H1 (cell line): ENCODE measurements at regions not wholly inside any gene's neighbourhood (a gene's known extent, or its start where the extent isn't known, plus 50 kb on each side); places are given as distances from the start of the nearest gene placed in this dataset.

ENCODE experiments used
- CTCF ChIA-PET: fragments of 300-600 bp; sonication (Branson Sonifier 250); formaldehyde crosslinking; loops from one replicate; lab custom pipeline; 2021; ENCODE audit not compliant: partially characterized antibody; lab: Charles Lee
- POLR2A ChIA-PET: fragments of 300-600 bp; sonication (Branson Sonifier 250); formaldehyde crosslinking; loops from one replicate; lab custom pipeline; 2021; ENCODE audit warnings: inconsistent platforms; ENCODE audit not compliant: partially characterized antibody; lab: Charles Lee
- DNase-seq, 2 experiments: peaks; one replicate each; pipeline versions ENCODE4 v3.0.0 to v3.0.0-alpha.2; 2010 to 2022; ENCODE audit warnings: low spot score in 2 of 2, low read depth in 1 of 2, mixed read lengths in 1 of 2
- FAIRE-seq: peaks from 2 replicates; lab custom pipeline; 2011; peaks lifted over from hg19 to GRCh38; lab: Jason Lieb, UNC
- H2AFZ ChIP-seq: 2 replicates; pipeline ENCODE4 v1.8.1; 2012; ENCODE audit warnings: low read length, inconsistent platforms
- H2AK5ac ChIP-seq: 2 replicates; pipeline ENCODE4 v1.6.1; 2013; ENCODE audit warnings: low read depth, low read length
- H2BK120ac ChIP-seq: replicated peaks from 2 replicates; pipeline ENCODE3; 2013; ENCODE audit warnings: low read depth, low read length, inconsistent platforms
- H2BK12ac ChIP-seq: 2 replicates; pipeline ENCODE4 v1.6.1; 2013; ENCODE audit warnings: low read depth, low read length
- H2BK15ac ChIP-seq: 2 replicates; pipeline ENCODE4 v1.6.1; 2013; ENCODE audit warnings: low read length
- H2BK20ac ChIP-seq: 2 replicates; pipeline ENCODE4 v1.6.1; 2013; ENCODE audit warnings: low read length
- H2BK5ac ChIP-seq: 2 replicates; pipeline ENCODE4 v1.6.1; 2013; ENCODE audit warnings: low read depth, low read length
- H3K14ac ChIP-seq: 2 replicates; pipeline ENCODE4 v1.6.1; 2013; ENCODE audit warnings: inconsistent platforms; ENCODE audit not compliant: insufficient read length
- H3K18ac ChIP-seq: 2 replicates; pipeline ENCODE4 v1.6.1; 2013; ENCODE audit warnings: low read length; ENCODE audit errors: extremely low read depth
- H3K23ac ChIP-seq: 2 replicates; pipeline ENCODE4 v1.6.1; 2013; ENCODE audit warnings: inconsistent platforms; ENCODE audit not compliant: insufficient read length
- H3K23me2 ChIP-seq: 2 replicates; pipeline ENCODE4 v1.6.1; 2013; ENCODE audit warnings: low read depth, low read length
- H3K27ac ChIP-seq: 2 replicates; pipeline ENCODE4 v1.6.1; 2011; ENCODE audit warnings: low read depth, low read length, inconsistent platforms
- H3K27me3 ChIP-seq, 4 experiments: replicated peaks in 1 of 4; 1 replicate in 1 of 4; 2 replicates in 3 of 4; pipeline versions ENCODE4 v1.6.1 to v1.8.1; 2011 to 2013; ENCODE audit warnings: low read length in 3 of 4, mild to moderate bottlenecking in 3 of 4, inconsistent platforms in 2 of 4, mixed read lengths in 2 of 4, moderate library complexity in 1 of 4; ENCODE audit not compliant: control insufficient read depth in 3 of 4, insufficient read depth in 3 of 4; ENCODE audit errors: extremely low read depth in 1 of 4
- H3K36me3 ChIP-seq, 4 experiments: 2 replicates each; pipeline versions ENCODE4 v1.6.1 to v1.8.1; 2011 to 2013; ENCODE audit warnings: mild to moderate bottlenecking in 4 of 4, low read length in 3 of 4, moderate library complexity in 2 of 4, control low read depth in 1 of 4, inconsistent platforms in 1 of 4; ENCODE audit not compliant: insufficient read depth in 4 of 4, control insufficient read depth in 2 of 4
- H3K4ac ChIP-seq: replicated peaks from 2 replicates; pipeline ENCODE3; 2013; ENCODE audit warnings: low read length, low read depth, mixed read lengths, inconsistent platforms; ENCODE audit not compliant: insufficient read length
- H3K4me1 ChIP-seq, 4 experiments: replicated peaks in 1 of 4; 1 replicate in 1 of 4; 2 replicates in 3 of 4; pipeline versions ENCODE4 v1.6.1 to v1.8.1; 2011 to 2013; ENCODE audit warnings: low read length in 3 of 4, inconsistent platforms in 2 of 4, mixed read lengths in 1 of 4; ENCODE audit not compliant: insufficient read depth in 4 of 4, control insufficient read depth in 3 of 4
- H3K4me2 ChIP-seq, 2 experiments: 2 replicates each; pipeline versions ENCODE4 v1.6.1 to v1.8.1; 2011 to 2013; ENCODE audit warnings: low read depth in 2 of 2, low read length in 2 of 2, control low read depth in 1 of 2, inconsistent platforms in 1 of 2, mild to moderate bottlenecking in 1 of 2; ENCODE audit not compliant: insufficient read depth in 1 of 2
- H3K4me3 ChIP-seq, 4 experiments: fragments of 200-600, 300-600 bp in 1 of 4; sonication (generic), shearing (Covaris generic), sonication (Bioruptor Twin) in 1 of 4; 2 replicates each; pipeline versions ENCODE4 v1.5.1 to v1.8.1; 2011 to 2016; ENCODE audit warnings: low read length in 4 of 4, low read depth in 3 of 4, control low read depth in 2 of 4, inconsistent platforms in 2 of 4, mild to moderate bottlenecking in 2 of 4, mixed read lengths in 1 of 4, moderate library complexity in 1 of 4; ENCODE audit not compliant: insufficient read depth in 2 of 4; ENCODE audit errors: extremely low read depth in 1 of 4
- H3K56ac ChIP-seq: replicated peaks from 2 replicates; pipeline ENCODE3; 2013; ENCODE audit warnings: low read depth, mild to moderate bottlenecking, mixed read lengths, low read length, inconsistent platforms; ENCODE audit not compliant: insufficient read length
- H3K79me1 ChIP-seq: 2 replicates; pipeline ENCODE4 v1.6.1; 2013; ENCODE audit warnings: low read depth, low read length, control low read depth
- H3K79me2 ChIP-seq, 2 experiments: 2 replicates each; pipeline versions ENCODE4 v1.6.1 to v1.8.1; 2012 to 2013; ENCODE audit warnings: low read length in 2 of 2, mild to moderate bottlenecking in 2 of 2, inconsistent platforms in 1 of 2; ENCODE audit not compliant: insufficient read depth in 2 of 2, control insufficient read depth in 1 of 2
- H3K9ac ChIP-seq, 4 experiments: replicated peaks in 1 of 4; 1 replicate in 1 of 4; 2 replicates in 3 of 4; pipeline versions ENCODE4 v1.6.1 to v1.8.1; 2011 to 2013; ENCODE audit warnings: low read depth in 3 of 4, low read length in 3 of 4, control low read depth in 2 of 4, mild to moderate bottlenecking in 2 of 4, moderate library complexity in 2 of 4, inconsistent platforms in 1 of 4; ENCODE audit errors: extremely low read depth in 1 of 4
- H3K9me3 ChIP-seq, 2 experiments: 2 replicates each; pipeline versions ENCODE4 v1.6.1 to v1.8.1; 2012 to 2013; ENCODE audit warnings: mild to moderate bottlenecking in 2 of 2, moderate library complexity in 2 of 2, control low read depth in 1 of 2, inconsistent platforms in 1 of 2, low read depth in 1 of 2, low read length in 1 of 2, mixed read lengths in 1 of 2; ENCODE audit not compliant: insufficient read depth in 2 of 2
- H4K20me1 ChIP-seq, 2 experiments: replicated peaks in 1 of 2; 2 replicates each; pipeline versions ENCODE3 to v1.8.1; 2011 to 2013; ENCODE audit warnings: inconsistent platforms in 2 of 2, low read length in 2 of 2, mild to moderate bottlenecking in 1 of 2; ENCODE audit not compliant: insufficient read depth in 2 of 2, control insufficient read depth in 1 of 2
- H4K5ac ChIP-seq: 2 replicates; pipeline ENCODE4 v1.6.1; 2013; ENCODE audit warnings: low read length, low read depth, mixed read lengths, inconsistent platforms; ENCODE audit not compliant: insufficient read length
- H4K8ac ChIP-seq: 2 replicates; pipeline ENCODE4 v1.8.0; 2013; ENCODE audit warnings: mild to moderate bottlenecking, moderate library complexity, low read length, inconsistent platforms; ENCODE audit not compliant: insufficient read depth; ENCODE audit errors: extremely low read depth
- H4K91ac ChIP-seq: replicated peaks from 2 replicates; pipeline ENCODE3; 2013; ENCODE audit warnings: low read length, mixed read lengths, inconsistent platforms; ENCODE audit not compliant: insufficient read length
- BACH1 ChIP-seq: IDR thresholded peaks from 2 replicates; pipeline ENCODE4 v1.6.1; 2012; ENCODE audit warnings: low read length, improper control_type of control experiment
- BCL11A ChIP-seq, 2 experiments: IDR thresholded peaks; one replicate each; pipeline ENCODE4 v1.6.1; 2011; ENCODE audit warnings: low read depth in 2 of 2, low read length in 2 of 2, mild to moderate bottlenecking in 2 of 2
- EZH2 ChIP-seq: fragments of 200-600 bp; sonication (generic); IDR thresholded peaks from 2 replicates; pipeline ENCODE4 v1.7.1; 2012; ENCODE audit warnings: low read depth, mild to moderate bottlenecking, moderate library complexity, low read length, inconsistent platforms; ENCODE audit not compliant: severe bottlenecking
- GABPA ChIP-seq: IDR thresholded peaks from 2 replicates; pipeline ENCODE4 v1.6.1; 2011; ENCODE audit warnings: mild to moderate bottlenecking, low read length, moderate library complexity, borderline replicate concordance; ENCODE audit not compliant: insufficient read depth
- JUND ChIP-seq: IDR thresholded peaks from 2 replicates; pipeline ENCODE4 v1.6.1; 2011; ENCODE audit warnings: mild to moderate bottlenecking, improper control_type of control experiment, low read length
- MAFK ChIP-seq: IDR thresholded peaks from 2 replicates; pipeline ENCODE4 v1.6.1; 2012; ENCODE audit warnings: low read depth, mild to moderate bottlenecking, improper control_type of control experiment, low read length
- POLR2AphosphoS5 ChIP-seq: IDR thresholded peaks from 2 replicates; pipeline ENCODE4 v1.6.1; 2011; ENCODE audit warnings: low read depth, low read length
- SP1 ChIP-seq: IDR thresholded peaks from 2 replicates; pipeline ENCODE4 v1.6.1; 2011; ENCODE audit warnings: low read depth, low read length
- SRF ChIP-seq: IDR thresholded peaks from 2 replicates; pipeline ENCODE4 v1.6.1; 2011; ENCODE audit warnings: mild to moderate bottlenecking, low read depth, low read length, moderate library complexity
- TAF1 ChIP-seq: IDR thresholded peaks from 2 replicates; pipeline ENCODE4 v1.6.1; 2011; ENCODE audit warnings: mild to moderate bottlenecking, low read depth, low read length
- WGBS, 2 experiments: shearing (Covaris generic) in 1 of 2; methylation state at CpG; one replicate each; pipeline versions ENCODE4 v1.1.6 to v1.1.7; 2013 to 2015; ENCODE audit warnings: low lambda C conversion rate in 2 of 2, mixed read lengths in 2 of 2, inconsistent platforms in 1 of 2, low coverage in 1 of 2, missing lambda C conversion rate in 1 of 2; ENCODE audit not compliant: insufficient replicate concordance in 2 of 2, insufficient coverage in 1 of 2, insufficient read length in 1 of 2; ENCODE audit errors: extremely low coverage in 1 of 2, missing lambda C conversion rate in 1 of 2; 5-methylcytosine and 5-hydroxymethylcytosine counted together

DNA sequence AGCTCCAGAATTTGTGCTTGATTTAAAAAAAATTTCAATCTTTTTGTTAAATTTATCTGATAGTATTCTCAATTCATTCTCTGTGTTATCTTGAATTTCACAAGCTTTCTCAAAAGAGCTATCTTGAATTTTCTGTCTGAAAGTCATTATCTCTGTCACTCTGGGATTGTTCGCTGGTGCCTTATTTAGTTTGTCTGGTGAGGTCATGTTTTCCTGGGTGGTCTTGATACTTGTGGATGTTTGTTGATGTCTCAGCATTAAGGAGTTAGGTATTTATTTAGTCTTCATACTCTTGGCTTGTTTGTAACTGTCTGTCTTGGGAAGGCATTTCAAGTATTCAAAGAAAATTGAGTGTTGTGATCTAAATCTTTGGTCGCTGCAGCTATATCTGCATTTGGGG, 106.3 kb downstream of the TNFSF13B start:
- Histone ChIP-seq H2BK12ac (no peak overlapping the region), H4K20me1 (peaks cover 0 to 2% of the 10 kb centered on the region in 2 experiments), H3K18ac (no peak overlapping the region), H4K5ac (no peak overlapping the region), H3K23ac (no peak overlapping the region), H4K91ac (no peak overlapping the region), H3K4me3 (no peak overlapping the region), H3K4me1 (no peaks in the 10 kb centered on the region), H2BK15ac (no peak overlapping the region), H3K56ac (no peak overlapping the region), H2AK5ac (no peak overlapping the region), H2BK5ac (no peak overlapping the region), H3K14ac (no peak overlapping the region), H3K27ac (no peak overlapping the region), H4K8ac (no peak overlapping the region), H2AFZ (no peak overlapping the region), H3K9me3 (0 out of 4 replicates have a peak, but pooled peaks cover 0 to 2% of the 10 kb centered on the region in 2 experiments), H2BK20ac (no peak overlapping the region), H3K9ac (no peak overlapping the region), H3K79me1 (no peaks in the 10 kb centered on the region), H2BK120ac (no peak overlapping the region), H3K4me2 (no peak overlapping the region), H3K27me3 (no peaks in the 10 kb centered on the region)
- ChIA-PET POLR2A (no interaction called here), CTCF (interaction anchor here (1.0 kb wide), 1 partner anchor 12 kb away, joined by 4 read pairs; no protein-coding TSS in a partner anchor)
- WGBS, 2 experiments: 86% methylated on average over 2 of the region's 2 CpGs; no CpG with 5 or more reads in 1 of the 2 experiments
- DNase-seq (no peak), FAIRE-seq (no peak)
- TF ChIP-seq JUND (no peak), TAF1 (no peak), GABPA (no peak), BACH1 (no peak), POLR2AphosphoS5 (no peak), SP1 (no peak), EZH2 (no peak), SRF (no peak), BCL11A (IDR thresholded peaks at IDR 0.05; ENCODE audit: low read depth in 2 of 2, low read length in 2 of 2) (no peak), MAFK (no peak)
- TF ChIP-seq, all 59 proteins: peak for 0
- H3K23me2 ChIP-seq: no peaks in the 10 kb centered on the region
- H3K79me2 ChIP-seq: no peaks in the 10 kb centered on the region
- no peak overlapping the region for H3K4ac ChIP-seq
- H3K36me3 ChIP-seq: no peaks in the 10 kb centered on the region
